WTC11 (cell line): ENCODE measurements at regions not wholly inside any gene's neighbourhood (a gene's known extent, or its start where the extent isn't known, plus 50 kb on each side); places are given as distances from the start of the nearest gene placed in this dataset.

Experiments used
- ATAC-seq: fragments of 200-7000 bp; cut with Tn5 transposase; 2 replicates; pipeline ENCODE4 v1.10.0; 2021; ENCODE audit warnings: mild to moderate bottlenecking, moderate library complexity
- CTCF ChIA-PET: fragments of 300-600 bp; sonication (Branson Sonifier 250); formaldehyde crosslinking; loops from one replicate; lab custom pipeline; 2021; ENCODE audit warnings: antibody characterized with exemption; lab: Charles Lee
- POLR2A ChIA-PET: fragments of 350-600 bp; sonication (Branson Sonifier 250); formaldehyde crosslinking; loops from one replicate; lab custom pipeline; 2021; ENCODE audit warnings: antibody characterized with exemption; lab: Charles Lee
- DNase-seq: peaks from one replicate; pipeline ENCODE4 v3.0.0; 2021; ENCODE audit warnings: low spot score
- H3K27ac Mint-ChIP-seq: 2 replicates; pipeline ENCODE4 v1.8.0; 2021; ENCODE audit warnings: mixed read lengths
- H3K27me3 Mint-ChIP-seq: 2 replicates; pipeline ENCODE4 v1.8.0; 2021; ENCODE audit warnings: low read depth, mild to moderate bottlenecking, moderate library complexity, mixed read lengths
- H3K36me3 Mint-ChIP-seq: 2 replicates; pipeline ENCODE4 v1.8.0; 2021; ENCODE audit warnings: mixed read lengths
- H3K4me1 Mint-ChIP-seq: 2 replicates; pipeline ENCODE4 v1.8.0; 2022; ENCODE audit warnings: mixed read lengths
- H3K4me3 Mint-ChIP-seq: 2 replicates; pipeline ENCODE4 v1.8.0; 2021; ENCODE audit warnings: mild to moderate bottlenecking, moderate library complexity, mixed read lengths
- H3K9me3 Mint-ChIP-seq: 2 replicates; pipeline ENCODE4 v1.8.0; 2021; ENCODE audit warnings: mixed read lengths
- ATF1 ChIP-seq: sonication (generic); formaldehyde crosslinking; IDR thresholded peaks from 2 replicates; pipeline ENCODE4 v1.8.1; 2023; ENCODE audit warnings: mild to moderate bottlenecking, moderate library complexity, missing genetic modification reagents
- CDX4 ChIP-seq: fragments of 250-450 bp; sonication (Bioruptor Pico); IDR thresholded peaks from 2 replicates; pipeline ENCODE4 v1.9.0; 2021; ENCODE audit warnings: moderate library complexity, mild to moderate bottlenecking, inconsistent platforms, borderline replicate concordance
- E2F4 ChIP-seq: sonication (generic); formaldehyde crosslinking; IDR thresholded peaks from 2 replicates; pipeline ENCODE4 v1.8.1; 2022; ENCODE audit warnings: low read depth, mild to moderate bottlenecking, moderate library complexity, missing genetic modification reagents, borderline replicate concordance
- FOXK1 ChIP-seq: sonication (generic); formaldehyde crosslinking; IDR thresholded peaks from 2 replicates; pipeline ENCODE4 v1.8.0; 2022; ENCODE audit warnings: mild to moderate bottlenecking, moderate library complexity, missing genetic modification reagents
- GRHL2 ChIP-seq: fragments of 250-450 bp; sonication (Bioruptor Pico); IDR thresholded peaks from 2 replicates; pipeline ENCODE4 v1.8.0; 2022; ENCODE audit warnings: mild to moderate bottlenecking, moderate library complexity; ENCODE audit not compliant: insufficient replicate concordance, severe bottlenecking
- NFATC4 ChIP-seq: fragments of 250-450 bp; sonication (Bioruptor Pico); IDR thresholded peaks from 2 replicates; pipeline ENCODE4 v1.9.0; 2021; ENCODE audit warnings: mild to moderate bottlenecking
- NR1H2 ChIP-seq: sonication (generic); formaldehyde crosslinking; IDR thresholded peaks from 2 replicates; pipeline ENCODE4 v1.9.0; 2021; ENCODE audit warnings: mild to moderate bottlenecking, moderate library complexity, missing genetic modification reagents
- PRDM15 ChIP-seq: sonication (generic); formaldehyde crosslinking; IDR thresholded peaks from 2 replicates; pipeline ENCODE4 v1.8.0; 2022; ENCODE audit warnings: missing genetic modification reagents
- SMAD4 ChIP-seq: sonication (generic); formaldehyde crosslinking; IDR thresholded peaks from 2 replicates; pipeline ENCODE4 v1.8.0; 2022; ENCODE audit warnings: mild to moderate bottlenecking, missing genetic modification reagents
- SOX15 ChIP-seq: fragments of 250-450 bp; sonication (Bioruptor Pico); IDR thresholded peaks from 2 replicates; pipeline ENCODE4 v1.9.0; 2021; ENCODE audit warnings: mild to moderate bottlenecking
- TCF7 ChIP-seq: sonication (generic); formaldehyde crosslinking; IDR thresholded peaks from 2 replicates; pipeline ENCODE4 v1.8.0; 2022; ENCODE audit warnings: mild to moderate bottlenecking, low read depth, missing genetic modification reagents, moderate library complexity
- TEAD4 ChIP-seq: sonication (generic); formaldehyde crosslinking; IDR thresholded peaks from 2 replicates; pipeline ENCODE4 v1.8.0; 2022; ENCODE audit warnings: mild to moderate bottlenecking, missing genetic modification reagents
- ZMAT4 ChIP-seq: fragments of 250-450 bp; sonication (Bioruptor Pico); IDR thresholded peaks from 2 replicates; pipeline ENCODE4 v1.9.0; 2021; ENCODE audit warnings: mild to moderate bottlenecking
- ZNF263 ChIP-seq: sonication (generic); formaldehyde crosslinking; IDR thresholded peaks from 2 replicates; pipeline ENCODE4 v1.8.1; 2022; ENCODE audit warnings: low read depth, mild to moderate bottlenecking, moderate library complexity, missing genetic modification reagents
- ZNF532 ChIP-seq: fragments of 250-450 bp; sonication (Bioruptor Pico); IDR thresholded peaks from 2 replicates; pipeline ENCODE4 v1.9.0; 2021; ENCODE audit warnings: mild to moderate bottlenecking, borderline replicate concordance

GRCh38 chr12:107397890-107398500, 287.6 kb upstream of the PWP1 start (continued):
- no peak for TF ChIP-seq ZNF263
- TF ChIP-seq E2F4 (CRISPR knock-in tag): no peak

GRCh38 chr12:107399046-107399445, 286.6 kb upstream of the PWP1 start:
- ATAC-seq (no peak; the same call in 1 of the 2 replicates), DNase-seq (no peak)
- TF ChIP-seq PRDM15 (CRISPR knock-in tag) (no peak), ZMAT4 (CRISPR knock-in tag) (no peak), CDX4 (CRISPR knock-in tag) (no peak), E2F4 (CRISPR knock-in tag) (no peak), SMAD4 (CRISPR knock-in tag) (no peak), FOXK1 (CRISPR knock-in tag) (no peak), NR1H2 (no peak), TEAD4 (no peak), TCF7 (CRISPR knock-in tag) (no peak), NFATC4 (CRISPR knock-in tag) (no peak), ZNF532 (CRISPR knock-in tag) (no peak), ATF1 (no peak), GRHL2 (CRISPR knock-in tag) (no peak), SOX15 (CRISPR knock-in tag) (no peak)
- Mint-ChIP-seq H3K27ac (no peak overlapping the region), H3K9me3 (no peaks in the 10 kb centered on the region), H3K4me1 (peaks cover 50% of the 10 kb centered on the region), H3K4me3 (no peak overlapping the region), H3K27me3 (no peaks in the 10 kb centered on the region), H3K36me3 (no peaks in the 10 kb centered on the region)
- ChIA-PET CTCF (interaction anchor here (0.8 to 2.2 kb wide), 5 partner anchors 13 to 267 kb away, joined by 3 to 7 read pairs (median 3); no protein-coding TSS in a partner anchor), POLR2A (no interaction called here)
